Left kidney (tissue), 1 donor: ENCODE measurements at regions not wholly inside any gene's neighbourhood (a gene's known extent, or its start where the extent isn't known, plus 50 kb on each side); places are given as distances from the start of the nearest gene placed in this dataset.

Experiments
- DNase-seq: peaks from one replicate; pipeline ENCODE4 v3.0.0-alpha.2; 2013

GRCh38 chr5:133829786-133830185, 138.6 kb downstream of the C5orf15 start:
- DNase-seq: no peak

GRCh38 chr5:133828722-133829121, 139.7 kb downstream of the C5orf15 start:
- DNase-seq: no peak

- DNase-seq: no peak
Observed at GRCh38 chr5:133827830-133828229, 140.6 kb downstream of the C5orf15 start.

GRCh38 chr5:133827011-133827410, 141.4 kb downstream of the C5orf15 start:
- DNase-seq: peak; percentile 54

- DNase-seq: peak; percentile 51
Observed at GRCh38 chr5:133825631-133826289, 142.7 kb downstream of the C5orf15 start.

GRCh38 chr5:133824661-133825254, 143.7 kb downstream of the C5orf15 start:
- DNase-seq: no peak

- DNase-seq: no peak
Observed at GRCh38 chr5:133821889-133822288, 146.5 kb downstream of the C5orf15 start.

- DNase-seq: no peak
Observed at GRCh38 chr5:133821311-133821741, 147.1 kb downstream of the C5orf15 start.

- no peak for DNase-seq
Observed at GRCh38 chr5:133820507-133820906, 147.9 kb downstream of the C5orf15 start.

GRCh38 chr5:133819977-133820471, 148.4 kb downstream of the C5orf15 start:
- no peak for DNase-seq

GRCh38 chr5:133818869-133819600, 149.4 kb downstream of the C5orf15 start:
- DNase-seq: no peak

GRCh38 chr5:133818031-133818431, 150.4 kb downstream of the C5orf15 start:
- DNase-seq: no peak

GRCh38 chr5:133817456-133817855, 151.0 kb downstream of the C5orf15 start:
- DNase-seq: no peak

- DNase-seq: no peak
Observed at GRCh38 chr5:133816791-133817190, 151.6 kb downstream of the C5orf15 start.

GRCh38 chr5:133814152-133814551, 154.3 kb downstream of the C5orf15 start:
- no peak for DNase-seq

- no peak for DNase-seq
Observed at GRCh38 chr5:133811168-133811567, 157.3 kb downstream of the C5orf15 start.

- no peak for DNase-seq
Observed at GRCh38 chr5:133809801-133810200, 158.6 kb downstream of the C5orf15 start.

GRCh38 chr5:133807348-133807747, 161.1 kb downstream of the C5orf15 start:
- DNase-seq: no peak

- DNase-seq: no peak
Observed at GRCh38 chr5:133806847-133807246, 161.6 kb downstream of the C5orf15 start.

GRCh38 chr5:133801955-133802751, 166.3 kb downstream of the C5orf15 start:
- no peak for DNase-seq

- DNase-seq: no peak
Observed at GRCh38 chr5:133801431-133801830, 167.0 kb downstream of the C5orf15 start.

GRCh38 chr5:133799571-133800237, 168.7 kb downstream of the C5orf15 start:
- no peak for DNase-seq
